GM19468 (cell line): ENCODE measurements at regions not wholly inside any gene's neighbourhood (a gene's known extent, or its start where the extent isn't known, plus 50 kb on each side); places are given as distances from the start of the nearest gene placed in this dataset.

Experiments
- ATAC-seq: cut with Tn5 transposase; IDR thresholded peaks from one replicate; pipeline ENCODE4 v1.9.1; 2021; ENCODE audit warnings: mild to moderate bottlenecking, moderate library complexity, moderate number of reproducible peaks; ENCODE audit not compliant: unreplicated experiment; ENCODE audit errors: extremely low read depth

DNA sequence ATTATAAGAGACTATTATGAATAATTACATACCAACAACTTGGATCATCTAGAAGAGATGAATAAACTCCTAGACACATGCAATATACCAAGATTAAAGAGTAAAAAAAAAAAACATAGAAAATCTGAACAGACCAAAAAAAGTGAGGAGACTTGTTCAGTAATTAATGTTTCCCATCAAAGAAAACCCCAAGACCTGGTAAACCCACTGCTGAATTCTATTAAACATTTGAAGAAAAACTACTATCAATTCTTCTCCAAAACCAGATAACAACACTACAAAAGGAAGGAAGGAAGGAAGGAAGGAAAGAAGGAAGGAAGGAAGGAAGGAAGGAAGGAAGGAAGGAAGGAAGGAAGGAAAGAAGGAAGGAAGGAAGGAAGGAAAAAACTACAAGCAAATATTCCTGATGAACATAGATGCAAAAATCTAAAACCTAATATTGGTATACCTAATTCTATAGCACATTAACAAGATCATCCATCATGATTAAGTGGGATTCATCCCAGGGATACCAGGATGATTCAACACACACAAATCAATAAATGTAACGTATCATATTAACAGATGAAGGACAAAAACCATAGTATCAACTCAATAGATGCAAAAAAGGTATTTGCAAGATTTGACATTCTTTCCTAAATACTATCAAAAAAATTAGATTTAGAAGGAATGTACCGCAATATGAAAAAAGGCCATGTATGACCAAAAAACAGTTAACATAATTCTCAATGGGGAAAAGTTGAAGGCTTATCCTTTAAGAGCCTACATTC is 445.5 kb downstream of the KCNH5 start:
- no peak for ATAC-seq

DNA sequence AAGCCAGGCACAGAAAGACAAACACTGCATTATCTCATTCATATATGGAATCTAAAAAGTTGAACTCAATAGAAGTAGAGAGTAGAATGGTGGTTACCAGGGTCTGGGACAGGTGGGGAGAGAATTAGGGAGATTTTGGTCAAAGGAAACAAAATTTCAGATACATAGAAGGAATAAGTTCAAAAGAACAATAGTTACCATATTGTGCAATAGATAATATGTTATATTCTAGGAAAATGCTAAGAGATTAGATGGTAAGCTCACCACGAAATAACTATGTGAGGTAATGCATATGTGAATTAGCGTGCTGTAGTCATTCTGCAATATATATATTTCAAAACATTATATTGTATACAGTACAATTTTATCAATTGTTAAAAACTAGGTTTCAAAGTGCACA is 442.5 kb downstream of the KCNH5 start:
- no peak for ATAC-seq

DNA sequence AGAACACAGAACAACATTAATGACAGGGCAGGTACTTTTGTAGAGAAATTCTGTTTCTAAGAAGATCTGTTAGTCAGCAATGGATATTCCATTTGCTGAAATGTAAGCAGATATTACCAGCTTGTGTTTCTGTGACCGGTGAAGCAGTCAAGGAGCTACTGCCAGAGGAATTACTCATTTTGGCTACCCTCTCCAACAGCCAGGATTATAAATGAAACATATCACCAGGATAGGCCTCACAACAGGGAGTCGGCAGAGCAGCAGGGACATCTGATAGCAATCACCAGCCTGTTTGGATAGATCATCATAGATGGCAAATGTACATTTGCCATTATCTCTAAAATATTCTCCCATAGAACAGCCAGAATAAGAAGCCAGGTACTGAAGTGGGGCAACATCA is 440.7 kb downstream of the KCNH5 start:
- no peak for ATAC-seq

DNA sequence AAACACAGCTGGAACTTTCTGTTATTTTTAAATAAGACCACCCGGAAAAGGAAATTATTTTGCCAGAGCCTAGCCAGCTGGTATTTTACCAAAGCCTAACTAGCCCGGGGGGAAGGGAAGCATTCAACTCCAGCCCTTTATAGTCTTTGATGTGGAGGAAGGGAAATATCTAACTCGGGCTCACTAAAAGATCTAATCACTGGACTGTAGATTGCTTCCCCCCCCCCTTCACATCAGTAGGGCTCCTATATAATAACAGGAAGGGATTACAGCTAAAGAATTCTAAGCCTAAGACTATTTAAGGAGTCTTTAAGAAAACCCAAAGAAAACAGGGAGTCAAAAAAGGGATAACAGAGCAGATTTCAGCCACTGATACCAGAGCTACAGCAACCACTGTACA is 431.1 kb downstream of the KCNH5 start:
- ATAC-seq: no peak

DNA sequence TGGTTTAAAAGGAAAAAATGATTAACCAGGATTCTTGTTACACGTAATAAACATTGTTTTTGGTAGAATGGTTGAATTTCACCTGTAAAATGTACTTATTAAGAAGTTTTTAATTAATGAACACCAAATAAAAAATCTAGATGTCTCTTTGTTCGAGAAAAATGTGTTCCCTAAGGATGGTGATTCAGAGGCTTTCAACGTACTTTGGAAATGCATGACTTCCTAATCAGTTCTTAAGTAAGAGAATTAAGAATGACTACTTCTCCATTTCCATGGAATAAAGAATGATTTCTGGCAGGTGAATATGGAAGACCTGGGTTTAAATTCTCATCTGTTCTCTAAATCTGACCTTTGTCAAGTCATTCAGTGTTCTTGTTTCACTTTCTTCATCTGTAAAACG is 428.6 kb downstream of the KCNH5 start:
- no peak for ATAC-seq

DNA sequence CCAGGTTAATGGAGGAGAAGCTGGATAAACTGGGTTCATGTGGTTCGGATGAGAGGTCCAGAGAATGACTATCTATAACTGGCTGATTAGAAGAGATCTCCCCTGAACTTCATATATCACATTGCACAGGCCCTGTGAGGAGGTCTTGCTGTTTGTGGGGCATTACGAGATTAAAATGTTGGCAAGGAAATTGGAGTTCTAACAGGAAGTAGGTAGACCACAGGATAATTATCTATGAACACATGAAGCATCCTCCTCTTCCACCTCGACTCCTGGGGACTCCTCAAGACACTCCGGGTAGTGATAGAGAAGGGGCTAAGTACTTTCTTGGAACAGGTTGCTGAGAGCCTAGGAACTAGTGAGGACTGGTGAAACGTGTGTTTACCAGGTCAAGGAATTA is 418.8 kb downstream of the KCNH5 start:
- no peak for ATAC-seq

DNA sequence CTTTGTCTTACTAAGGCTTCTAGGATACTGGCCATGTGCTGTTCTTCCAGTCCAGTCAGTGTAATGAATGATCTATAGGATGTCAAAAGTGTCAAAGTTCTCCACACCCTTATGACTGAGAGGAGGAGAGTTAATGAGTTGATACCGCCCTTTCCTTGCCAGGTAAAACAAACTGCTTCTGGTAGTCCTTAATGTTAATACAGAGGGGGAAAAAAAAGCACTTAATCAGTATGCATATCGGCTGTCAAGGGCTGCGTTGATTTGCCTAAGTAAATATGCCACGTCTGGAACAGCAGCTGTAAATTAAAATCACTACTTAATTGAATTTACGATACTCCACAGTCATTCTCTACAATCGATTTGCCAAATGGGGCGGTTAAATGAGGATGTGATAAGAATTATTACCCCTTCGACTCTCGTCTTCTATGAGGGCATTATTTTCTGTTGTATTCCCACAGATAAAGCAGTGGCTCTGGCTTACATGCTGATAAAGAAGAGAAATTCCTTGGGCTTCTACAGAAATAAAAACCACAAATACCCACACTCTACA is 416.0 kb downstream of the KCNH5 start:
- ATAC-seq: no peak

DNA sequence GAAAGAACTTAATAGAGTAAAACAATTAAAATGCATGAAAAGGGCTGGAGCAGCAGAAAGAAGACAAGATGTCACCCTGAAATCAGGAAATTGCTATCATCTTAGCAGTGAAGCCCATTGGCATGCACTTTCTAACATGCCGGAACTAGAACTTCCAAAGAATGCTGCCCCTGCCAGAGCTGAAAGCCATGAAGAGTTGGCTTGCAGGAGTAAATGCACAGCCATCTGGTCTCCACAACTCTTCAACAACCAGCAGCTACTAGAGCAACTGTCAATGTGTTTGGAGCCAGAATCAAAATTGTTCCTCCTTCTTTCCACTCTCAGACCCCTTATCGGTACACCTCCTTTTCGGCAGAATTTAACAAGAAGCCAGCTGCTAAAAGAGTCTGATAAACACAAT is 414.1 kb downstream of the KCNH5 start:
- ATAC-seq: no peak

DNA sequence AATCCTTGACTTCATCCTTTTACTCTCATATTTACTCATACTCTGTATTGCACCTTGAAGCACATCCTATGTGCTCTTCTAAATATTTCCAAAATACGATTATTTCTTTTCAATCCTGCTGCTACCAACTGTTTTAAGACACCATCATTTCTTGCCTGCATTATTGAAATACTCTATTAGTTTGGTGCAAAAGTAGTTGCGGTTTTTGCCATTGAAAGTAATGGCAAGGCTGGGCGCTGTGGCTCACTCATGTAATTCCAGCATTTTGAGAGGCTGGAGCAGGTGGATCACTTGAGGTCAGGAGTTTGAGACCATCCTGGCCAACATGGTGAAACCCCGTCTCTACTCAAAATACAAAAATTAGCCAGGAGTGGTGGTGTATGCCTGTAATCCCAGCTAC is 412.5 kb downstream of the KCNH5 start:
- no peak for ATAC-seq

DNA sequence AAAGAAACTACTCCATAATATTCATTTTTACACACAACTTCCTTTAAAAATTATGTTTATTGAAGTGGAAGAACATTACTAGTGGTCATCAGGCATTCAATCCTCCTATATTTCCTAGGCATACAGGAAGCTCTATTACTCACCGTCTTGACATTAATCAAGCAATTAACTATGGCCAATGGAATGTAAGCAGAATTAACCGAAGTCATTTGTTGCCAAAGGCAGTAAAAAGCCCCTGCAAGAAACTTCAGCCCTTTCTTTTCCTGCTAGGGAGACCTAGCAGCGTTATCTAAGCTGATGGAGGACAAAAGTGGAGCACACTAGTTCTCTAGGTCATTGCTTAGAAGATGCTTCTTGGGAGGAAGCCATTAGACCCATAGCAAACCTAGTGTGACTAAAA is 399.6 kb downstream of the KCNH5 start:
- no peak for ATAC-seq
